Activated B cell treated with CpG ODN at 0.5 μM for 24 hours (primary cell): ENCODE measurements at regions not wholly inside any gene's neighbourhood (a gene's known extent, or its start where the extent isn't known, plus 50 kb on each side); places are given as distances from the start of the nearest gene placed in this dataset.
"Not testable (repeated sequence)": the region's sequence is repeated elsewhere in the genome, so short reads cannot be mapped to it uniquely, and the experiment has no call there.

ENCODE experiments used
- ATAC-seq: fragments of 200-7000 bp; cut with Tn5 transposase; one replicate; pipeline ENCODE4 v1.10.0; 2021; ENCODE audit warnings: low read depth, mild to moderate bottlenecking, moderate library complexity
- CTCF ChIA-PET: fragments of 350-600 bp; sonication (Branson Sonifier 250); formaldehyde crosslinking; loops from one replicate; lab custom pipeline; 2021; ENCODE audit warnings: antibody characterized with exemption; lab: Charles Lee
- POLR2A ChIA-PET: fragments of 350-600 bp; sonication (Branson Sonifier 250); formaldehyde crosslinking; loops from one replicate; lab custom pipeline; 2021; ENCODE audit warnings: antibody characterized with exemption; lab: Charles Lee
- DNase-seq: peaks from one replicate; pipeline ENCODE4 v3.0.0; 2022
- H3K27ac Mint-ChIP-seq: one replicate; pipeline ENCODE4 v1.8.0; 2020; ENCODE audit warnings: mixed read lengths
- H3K27me3 Mint-ChIP-seq: one replicate; pipeline ENCODE4 v1.8.0; 2021; ENCODE audit warnings: mixed read lengths
- H3K36me3 Mint-ChIP-seq: one replicate; pipeline ENCODE4 v1.8.0; 2021; ENCODE audit warnings: low read depth, mixed read lengths
- H3K4me1 Mint-ChIP-seq: one replicate; pipeline ENCODE4 v1.8.0; 2021; ENCODE audit warnings: mixed read lengths
- H3K4me3 Mint-ChIP-seq: one replicate; pipeline ENCODE4 v1.8.0; 2020; ENCODE audit warnings: mild to moderate bottlenecking, mixed read lengths
- H3K9me3 Mint-ChIP-seq: one replicate; pipeline ENCODE4 v1.8.0; 2020; ENCODE audit warnings: mixed read lengths
- intact Hi-C: fragments of 100-400 bp; cut with micrococcal nuclease; formaldehyde crosslinking; loops from one replicate; pipeline ENCODE4 v1.15.1; 2024
- TF ChIP-seq, protein P1 (sequence below): fragments of 200-600 bp; IDR thresholded peaks from one replicate; pipeline ENCODE4 v1.8.0; 2022; ENCODE audit warnings: antibody characterized with exemption, mild to moderate bottlenecking

DNA sequence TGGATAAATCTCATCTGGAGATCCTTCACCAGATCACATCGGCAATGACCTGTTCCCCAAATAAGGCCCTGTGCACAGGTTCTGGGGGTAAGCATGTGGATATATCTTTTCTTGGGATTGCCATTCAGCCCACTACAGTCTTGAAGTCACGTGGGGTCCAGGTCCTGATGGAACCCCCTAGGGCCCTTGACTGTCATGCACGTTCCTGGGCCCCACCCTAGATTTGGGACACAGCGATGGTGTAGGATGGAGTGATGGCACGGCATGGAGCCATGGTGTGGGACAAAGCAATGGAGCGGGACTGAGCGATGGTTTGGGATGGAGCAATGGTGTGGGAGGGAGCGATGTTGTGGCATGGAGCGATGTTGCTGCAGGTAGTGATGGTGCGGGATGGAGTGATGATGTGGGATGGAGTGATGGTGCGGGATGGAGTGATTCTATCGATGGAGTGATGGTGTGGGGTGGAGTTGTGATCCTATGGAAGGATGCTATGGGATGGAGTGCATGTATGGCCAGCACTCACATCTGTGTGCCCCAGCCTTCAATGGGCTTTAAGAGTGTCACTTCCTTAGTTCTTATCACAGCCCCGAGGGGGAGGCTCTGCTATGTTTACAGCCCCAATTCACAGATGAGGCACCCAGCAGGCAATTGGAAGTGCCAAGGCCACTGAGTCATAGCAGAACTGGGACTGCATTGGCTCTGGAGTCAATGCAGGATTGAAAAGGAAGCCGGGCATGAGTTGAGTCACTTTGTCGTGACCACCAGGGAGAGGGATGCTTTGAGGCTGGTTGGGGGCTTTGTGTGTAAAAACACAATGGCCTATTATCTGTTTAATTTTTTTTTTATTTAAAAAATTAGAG lies 97.0 kb upstream of the C1orf174 start:
- no peak for ATAC-seq
- intact Hi-C loops = no loop called here
- TF ChIP-seq, protein P1, sequence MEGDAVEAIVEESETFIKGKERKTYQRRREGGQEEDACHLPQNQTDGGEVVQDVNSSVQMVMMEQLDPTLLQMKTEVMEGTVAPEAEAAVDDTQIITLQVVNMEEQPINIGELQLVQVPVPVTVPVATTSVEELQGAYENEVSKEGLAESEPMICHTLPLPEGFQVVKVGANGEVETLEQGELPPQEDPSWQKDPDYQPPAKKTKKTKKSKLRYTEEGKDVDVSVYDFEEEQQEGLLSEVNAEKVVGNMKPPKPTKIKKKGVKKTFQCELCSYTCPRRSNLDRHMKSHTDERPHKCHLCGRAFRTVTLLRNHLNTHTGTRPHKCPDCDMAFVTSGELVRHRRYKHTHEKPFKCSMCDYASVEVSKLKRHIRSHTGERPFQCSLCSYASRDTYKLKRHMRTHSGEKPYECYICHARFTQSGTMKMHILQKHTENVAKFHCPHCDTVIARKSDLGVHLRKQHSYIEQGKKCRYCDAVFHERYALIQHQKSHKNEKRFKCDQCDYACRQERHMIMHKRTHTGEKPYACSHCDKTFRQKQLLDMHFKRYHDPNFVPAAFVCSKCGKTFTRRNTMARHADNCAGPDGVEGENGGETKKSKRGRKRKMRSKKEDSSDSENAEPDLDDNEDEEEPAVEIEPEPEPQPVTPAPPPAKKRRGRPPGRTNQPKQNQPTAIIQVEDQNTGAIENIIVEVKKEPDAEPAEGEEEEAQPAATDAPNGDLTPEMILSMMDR = no peak
- no peak for DNase-seq
- POLR2A ChIA-PET = no interaction called here
- Mint-ChIP-seq H3K36me3 (no peaks in the 10 kb centered on the region), H3K4me3 (no peak overlapping the region), H3K4me1 (no peaks in the 10 kb centered on the region), H3K27me3 (peaks cover 13% of the 10 kb centered on the region), H3K9me3 (peaks cover 3% of the 10 kb centered on the region), H3K27ac (no peak overlapping the region)
- CTCF ChIA-PET = no interaction called here

DNA sequence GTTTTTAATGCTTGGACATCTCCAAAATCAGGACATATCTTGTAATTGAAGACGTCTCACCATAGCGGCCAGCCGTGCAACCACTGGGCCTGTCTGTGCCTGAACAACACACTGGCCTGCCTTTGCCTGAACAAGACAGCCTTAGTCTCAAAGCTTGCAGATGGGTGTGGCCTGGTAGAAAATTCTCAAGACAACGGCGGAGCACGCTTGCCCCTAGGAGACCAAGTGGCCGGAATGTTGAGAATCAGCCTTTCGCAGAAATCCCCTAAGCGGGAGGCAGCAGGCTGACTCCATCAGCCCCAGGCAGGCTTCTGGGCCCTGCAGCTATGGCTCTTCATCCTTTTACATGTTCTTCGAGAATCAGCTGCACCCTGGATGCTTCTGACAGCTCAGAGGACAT lies 98.0 kb upstream of the C1orf174 start:
- H3K9me3 Mint-ChIP-seq = no peaks in the 10 kb centered on the region
- intact Hi-C loops = no loop called here
- ATAC-seq = no peak
- POLR2A ChIA-PET = no interaction called here
- peaks cover 13% of the 10 kb centered on the region for H3K27me3 Mint-ChIP-seq
- no peak overlapping the region for H3K27ac Mint-ChIP-seq
- CTCF ChIA-PET = no interaction called here
- no peak for DNase-seq
- H3K4me1 Mint-ChIP-seq = no peaks in the 10 kb centered on the region
- H3K4me3 Mint-ChIP-seq = no peak overlapping the region
- TF ChIP-seq, protein P1 = no peak
- no peaks in the 10 kb centered on the region for H3K36me3 Mint-ChIP-seq

DNA sequence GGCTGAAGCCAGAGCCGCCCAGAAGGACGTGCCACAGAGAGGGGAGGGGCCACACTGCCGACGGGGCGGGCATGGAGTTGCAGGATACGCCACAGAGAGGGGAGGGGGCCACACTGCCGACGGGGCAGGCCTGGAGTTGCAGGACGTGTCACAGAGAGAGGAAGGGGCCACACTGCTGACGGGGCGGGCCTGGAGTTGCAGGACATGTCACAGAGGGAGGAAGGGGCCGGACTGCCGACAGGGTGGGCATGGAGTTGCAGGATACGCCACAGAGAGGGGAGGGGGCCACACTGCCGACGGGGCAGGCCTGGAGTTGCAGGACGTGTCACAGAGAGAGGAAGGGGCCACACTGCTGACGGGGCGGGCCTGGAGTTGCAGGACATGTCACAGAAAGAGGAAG lies 99.4 kb upstream of the C1orf174 start:
- POLR2A ChIA-PET, H3K36me3 Mint-ChIP-seq, CTCF ChIA-PET, H3K9me3 Mint-ChIP-seq, H3K4me1 Mint-ChIP-seq, intact Hi-C loops, DNase-seq, H3K4me3 Mint-ChIP-seq, H3K27ac Mint-ChIP-seq, ATAC-seq: not testable (repeated sequence)
- H3K27me3 Mint-ChIP-seq = peaks cover 13% of the 10 kb centered on the region

DNA sequence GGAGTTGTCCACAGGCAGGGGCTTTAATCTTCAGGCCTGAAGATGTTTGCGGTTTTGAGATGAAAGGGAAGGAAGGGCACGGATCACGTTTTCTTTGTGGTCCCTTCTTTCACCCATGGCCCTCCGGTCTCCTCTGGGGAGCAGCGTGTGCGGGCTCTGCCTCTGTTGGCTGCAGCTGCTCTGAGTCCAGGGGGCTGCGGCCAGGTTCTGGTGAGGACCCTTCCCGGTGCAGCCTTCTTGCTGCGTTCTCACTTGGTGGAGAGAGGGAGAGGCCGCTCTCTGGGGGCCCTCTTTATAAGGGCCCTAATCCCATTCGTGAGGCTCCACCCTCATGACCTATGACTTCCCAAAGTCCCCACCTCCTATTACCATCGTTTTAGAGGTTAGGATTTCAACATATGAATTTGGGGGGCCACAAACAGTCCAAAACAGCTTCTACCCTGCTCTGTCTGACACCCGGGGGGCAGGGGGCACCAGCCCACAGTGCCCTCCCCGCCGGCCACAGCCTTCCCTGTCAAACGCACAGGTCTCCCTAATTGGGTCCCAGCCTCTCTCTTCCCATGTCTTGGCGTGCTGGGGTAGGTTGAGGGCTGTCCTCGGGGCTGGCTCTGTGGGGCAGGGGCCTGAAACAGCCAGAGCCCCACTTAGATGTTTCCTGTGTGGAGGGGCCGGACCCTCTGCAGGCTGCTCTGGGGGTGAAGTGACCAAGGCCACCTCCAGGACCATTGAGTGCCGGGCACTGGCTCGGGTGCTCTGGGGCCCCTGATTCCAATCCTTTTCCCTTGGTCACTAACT lies 100.1 kb upstream of the C1orf174 start:
- H3K36me3 Mint-ChIP-seq = no peaks in the 10 kb centered on the region
- TF ChIP-seq, protein P1 = no peak
- ChIA-PET CTCF (no interaction called here), POLR2A (no interaction called here)
- intact Hi-C loops = no loop called here
- H3K4me1 Mint-ChIP-seq = peaks cover 2% of the 10 kb centered on the region
- no peak for ATAC-seq
- no peak overlapping the region for H3K4me3 Mint-ChIP-seq
- peaks cover 13% of the 10 kb centered on the region for H3K27me3 Mint-ChIP-seq
- no peak overlapping the region for H3K27ac Mint-ChIP-seq
- H3K9me3 Mint-ChIP-seq = no peaks in the 10 kb centered on the region
- no peak for DNase-seq

DNA sequence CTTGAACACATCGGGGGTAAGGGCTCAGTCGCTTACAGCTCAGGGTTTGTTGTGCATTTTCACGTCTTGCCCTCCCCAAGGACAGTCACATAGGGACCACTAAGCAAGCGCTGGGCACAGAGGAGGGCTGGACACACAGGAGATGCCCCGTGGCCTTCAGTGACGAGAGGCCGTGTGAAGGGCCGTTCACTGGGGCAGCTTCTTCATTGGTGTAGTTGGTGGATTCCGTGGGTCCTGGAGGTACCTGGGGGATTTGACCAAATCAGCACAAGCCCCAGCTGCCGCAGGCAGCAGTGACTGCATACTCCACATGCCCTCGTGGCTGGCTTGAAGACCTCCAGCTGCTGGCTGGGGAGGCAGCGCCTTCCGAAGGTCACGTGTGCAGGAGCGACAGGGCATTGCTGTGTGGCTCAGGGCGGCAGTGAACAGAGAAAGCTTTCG lies 100.8 kb upstream of the C1orf174 start:
- TF ChIP-seq, protein P1 = no peak
- no peak overlapping the region for H3K27ac Mint-ChIP-seq
- ATAC-seq = no peak
- ChIA-PET CTCF (no interaction called here), POLR2A (no interaction called here)
- peaks cover 5% of the 10 kb centered on the region for H3K4me1 Mint-ChIP-seq
- intact Hi-C loops = no loop called here
- peaks cover 2% of the 10 kb centered on the region for H3K36me3 Mint-ChIP-seq
- H3K4me3 Mint-ChIP-seq = no peak overlapping the region
- H3K9me3 Mint-ChIP-seq = no peaks in the 10 kb centered on the region
- peaks cover 13% of the 10 kb centered on the region for H3K27me3 Mint-ChIP-seq
- DNase-seq = no peak
